Keratinocyte (primary cell): ENCODE measurements at regions not wholly inside any gene's neighbourhood (a gene's known extent, or its start where the extent isn't known, plus 50 kb on each side); places are given as distances from the start of the nearest gene placed in this dataset.
"Not testable (repeated sequence)": the region's sequence is repeated elsewhere in the genome, so short reads cannot be mapped to it uniquely, and the experiment has no call there.

Source experiments
- DNase-seq: peaks from one replicate; pipeline ENCODE4 v3.0.0-alpha.2; 2011; ENCODE audit warnings: low read depth, missing footprints, low spot score
- FAIRE-seq: peaks from 2 replicates; lab custom pipeline; 2011; peaks lifted over from hg19 to GRCh38; lab: Jason Lieb, UNC
- H2AFZ ChIP-seq: 2 replicates; pipeline ENCODE4 v1.6.0; 2012; ENCODE audit warnings: low read length, control low read depth, inconsistent platforms; ENCODE audit not compliant: control insufficient read depth
- H3K27ac ChIP-seq: 2 replicates; pipeline ENCODE4 v1.5.1; 2011; ENCODE audit warnings: low read length; ENCODE audit not compliant: control insufficient read depth, insufficient read depth
- H3K27me3 ChIP-seq: 3 replicates; pipeline ENCODE4 v1.6.0; 2011; ENCODE audit warnings: low read length; ENCODE audit not compliant: control insufficient read depth, insufficient read depth; ENCODE audit errors: extremely low read depth
- H3K36me3 ChIP-seq, 2 experiments: 2 replicates in 1 of 2; 3 replicates in 1 of 2; pipeline ENCODE4 v1.5.1; 2011; ENCODE audit warnings: low read length in 2 of 2, mild to moderate bottlenecking in 1 of 2; ENCODE audit not compliant: control insufficient read depth in 2 of 2, insufficient read depth in 2 of 2; ENCODE audit errors: extremely low read depth in 1 of 2
- H3K4me1 ChIP-seq: 3 replicates; pipeline ENCODE4 v1.5.1; 2011; ENCODE audit warnings: low read length; ENCODE audit not compliant: control insufficient read depth, insufficient read depth; ENCODE audit errors: extremely low read depth
- H3K4me2 ChIP-seq: 3 replicates; pipeline ENCODE4 v1.6.0; 2011; ENCODE audit warnings: low read depth, low read length; ENCODE audit not compliant: control insufficient read depth, insufficient read depth; ENCODE audit errors: extremely low read depth
- H3K4me3 ChIP-seq, 3 experiments: fragments of 200-600 bp in 1 of 3; sonication (generic) in 1 of 3; 2 replicates in 2 of 3; 3 replicates in 1 of 3; pipeline ENCODE4 v1.5.1; 2011 to 2016; ENCODE audit warnings: low read length in 3 of 3, mild to moderate bottlenecking in 3 of 3, control low read depth in 2 of 3, inconsistent platforms in 1 of 3, low read depth in 1 of 3, mixed read lengths in 1 of 3, mixed run types in 1 of 3, moderate library complexity in 1 of 3; ENCODE audit not compliant: control insufficient read depth in 2 of 3, insufficient read depth in 2 of 3; ENCODE audit errors: extremely low read depth in 1 of 3
- H3K79me2 ChIP-seq: 2 replicates; pipeline ENCODE4 v1.6.0; 2012; ENCODE audit warnings: low read length; ENCODE audit not compliant: control insufficient read depth, insufficient read depth
- H3K9ac ChIP-seq: 3 replicates; pipeline ENCODE4 v1.6.0; 2011; ENCODE audit warnings: low read length; ENCODE audit not compliant: control insufficient read depth, insufficient read depth; ENCODE audit errors: extremely low read depth
- H3K9me1 ChIP-seq: 3 replicates; pipeline ENCODE4 v1.6.0; 2011; ENCODE audit warnings: low read length; ENCODE audit not compliant: control insufficient read depth, insufficient read depth; ENCODE audit errors: extremely low read depth
- H3K9me3 ChIP-seq: 2 replicates; pipeline ENCODE4 v1.5.1; 2012; ENCODE audit warnings: low read depth, low read length; ENCODE audit not compliant: control insufficient read depth
- H4K20me1 ChIP-seq: 3 replicates; pipeline ENCODE4 v1.6.0; 2011; ENCODE audit warnings: low read length; ENCODE audit not compliant: control insufficient read depth, insufficient read depth; ENCODE audit errors: extremely low read depth
- dilution Hi-C: fragments of 300-500 bp; cut with MboI; formaldehyde crosslinking; loops from one replicate; pipeline ENCODE4 v1.7.0; 2020; ENCODE audit warnings: low sequenced_read_pairs; ENCODE audit not compliant: extremely low pct_ligation_motif_present

GRCh38 chr21:6087579-6088178 lies 4433.7 kb upstream of the TPTE start:
- H2AFZ ChIP-seq, H3K27ac ChIP-seq, H3K4me1 ChIP-seq, H3K9ac ChIP-seq, H3K79me2 ChIP-seq, H3K4me3 ChIP-seq, H4K20me1 ChIP-seq, H3K4me2 ChIP-seq, dilution Hi-C loops, DNase-seq, H3K9me1 ChIP-seq, H3K27me3 ChIP-seq, H3K9me3 ChIP-seq, H3K36me3 ChIP-seq, FAIRE-seq: not testable (repeated sequence)

GRCh38 chr21:6090286-6090908 lies 4431.0 kb upstream of the TPTE start:
- H3K4me1 ChIP-seq, dilution Hi-C loops, H3K9me1 ChIP-seq, H3K4me3 ChIP-seq, H3K79me2 ChIP-seq, H3K9ac ChIP-seq, H3K36me3 ChIP-seq, H3K4me2 ChIP-seq, H3K27ac ChIP-seq, H2AFZ ChIP-seq, DNase-seq, H4K20me1 ChIP-seq, FAIRE-seq, H3K27me3 ChIP-seq, H3K9me3 ChIP-seq: not testable (repeated sequence)

DNA sequence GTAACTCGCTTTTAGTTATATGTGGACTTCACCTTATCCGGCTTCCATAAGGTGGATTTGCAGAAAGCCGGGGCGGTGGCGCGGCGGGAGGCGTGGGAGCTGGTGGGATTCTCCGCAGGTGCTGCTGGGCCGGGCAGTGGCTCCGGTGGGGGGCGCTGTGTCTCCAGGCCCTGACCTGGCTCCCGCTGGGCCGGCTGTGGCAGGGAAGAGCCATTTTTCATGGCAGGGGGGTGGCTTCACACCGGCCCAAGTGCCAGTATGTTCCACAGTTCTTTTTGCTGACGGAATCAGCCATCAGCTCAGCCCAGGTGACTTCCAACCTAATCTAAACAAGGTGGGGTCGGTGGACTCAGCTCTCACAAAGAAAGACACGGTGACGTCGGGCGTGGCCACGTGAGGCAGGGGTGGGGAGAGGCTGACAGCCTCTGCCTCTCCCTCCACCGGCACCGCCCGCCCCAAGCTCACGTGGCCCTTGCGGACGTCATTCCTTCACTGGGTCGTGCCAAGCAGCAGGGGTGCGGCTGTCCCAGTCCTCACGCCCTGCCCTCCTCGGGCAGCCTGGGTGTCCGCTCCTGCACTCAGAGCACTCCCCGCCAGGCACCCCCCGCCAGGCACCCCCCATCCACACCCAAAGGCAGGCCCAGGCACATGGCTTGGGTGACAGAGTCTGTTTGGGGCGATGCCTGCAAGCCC lies 4429.9 kb upstream of the TPTE start:
- H3K4me3 ChIP-seq, H3K4me1 ChIP-seq, H3K27me3 ChIP-seq, H4K20me1 ChIP-seq, H3K36me3 ChIP-seq, H3K9me1 ChIP-seq, DNase-seq, H3K9ac ChIP-seq, H3K27ac ChIP-seq, H2AFZ ChIP-seq, H3K79me2 ChIP-seq, H3K9me3 ChIP-seq, dilution Hi-C loops, FAIRE-seq, H3K4me2 ChIP-seq: not testable (repeated sequence)

GRCh38 chr21:6092401-6092800 lies 4429.0 kb upstream of the TPTE start:
- H3K9me3 ChIP-seq, dilution Hi-C loops, H3K9ac ChIP-seq, H3K27me3 ChIP-seq, H4K20me1 ChIP-seq, H3K4me2 ChIP-seq, H3K4me3 ChIP-seq, H3K9me1 ChIP-seq, H3K79me2 ChIP-seq, FAIRE-seq, H2AFZ ChIP-seq, H3K27ac ChIP-seq, DNase-seq, H3K36me3 ChIP-seq, H3K4me1 ChIP-seq: not testable (repeated sequence)

DNA sequence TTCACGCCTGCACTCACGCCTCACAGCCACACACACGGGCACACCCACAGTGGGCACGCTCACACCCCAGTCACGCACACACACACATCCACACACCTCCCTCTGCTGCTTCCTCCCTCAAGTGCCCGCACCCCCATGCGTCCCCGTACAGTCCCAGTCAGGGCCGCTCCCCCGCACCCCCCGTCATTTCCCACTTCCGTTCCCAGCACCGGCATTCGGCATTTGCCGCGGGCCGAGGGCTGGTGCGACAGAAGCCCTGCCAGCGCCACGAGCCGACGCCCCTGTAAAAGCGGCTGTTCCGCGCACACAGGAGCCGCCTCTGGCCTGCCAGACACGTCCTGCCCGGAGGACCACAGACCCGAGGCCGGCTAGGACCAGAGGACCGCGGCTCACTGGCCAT lies 4428.0 kb upstream of the TPTE start:
- dilution Hi-C loops, H3K36me3 ChIP-seq, H2AFZ ChIP-seq, H3K79me2 ChIP-seq, H3K27me3 ChIP-seq, H3K4me1 ChIP-seq, H3K9me1 ChIP-seq, FAIRE-seq, DNase-seq, H3K4me2 ChIP-seq, H3K9me3 ChIP-seq, H3K27ac ChIP-seq, H4K20me1 ChIP-seq, H3K9ac ChIP-seq, H3K4me3 ChIP-seq: not testable (repeated sequence)
